HepG2 (cell line): ENCODE measurements at regions not wholly inside any gene's neighbourhood (a gene's known extent, or its start where the extent isn't known, plus 50 kb on each side); places are given as distances from the start of the nearest gene placed in this dataset.

ENCODE experiments used
- AKAP8 ChIP-seq: sonication (generic); formaldehyde crosslinking; IDR thresholded peaks from 2 replicates; pipeline ENCODE4 v1.5.1; 2020; ENCODE audit warnings: mild to moderate bottlenecking, missing genetic modification reagents
- BHLHE40 ChIP-seq: IDR thresholded peaks from 2 replicates; pipeline ENCODE4 v1.6.1; 2011; ENCODE audit warnings: low read length, improper control_type of control experiment
- CHD2 ChIP-seq: IDR thresholded peaks from 2 replicates; pipeline ENCODE4 v1.6.1; 2011; ENCODE audit warnings: low read depth, low read length, improper control_type of control experiment
- CREBL2 ChIP-seq: sonication (generic); formaldehyde crosslinking; IDR thresholded peaks from 2 replicates; pipeline ENCODE4 v1.8.1; 2023; ENCODE audit warnings: missing genetic modification reagents, mild to moderate bottlenecking, borderline replicate concordance
- EZH2 ChIP-seq: conservative IDR thresholded peaks from 2 replicates; pipeline ENCODE4 v1.6.1; 2012; ENCODE audit warnings: mild to moderate bottlenecking, low read depth, low read length, moderate library complexity
- KAT8 ChIP-seq: IDR thresholded peaks from 2 replicates; pipeline ENCODE4 v1.6.1; 2016; ENCODE audit warnings: missing genetic modification reagents, missing compliant biosample characterization
- MAFF ChIP-seq: IDR thresholded peaks from 2 replicates; pipeline ENCODE4 v1.6.1; 2011; ENCODE audit warnings: low read depth, low read length, improper control_type of control experiment
- SALL1 ChIP-seq: sonication (generic); formaldehyde crosslinking; IDR thresholded peaks from 2 replicates; pipeline ENCODE4 v1.8.0; 2022; ENCODE audit warnings: mild to moderate bottlenecking, missing genetic modification reagents
- SCMH1 ChIP-seq: sonication (generic); formaldehyde crosslinking; IDR thresholded peaks from 2 replicates; pipeline ENCODE4 v1.9.0; 2021; ENCODE audit warnings: missing genetic modification reagents, mild to moderate bottlenecking, borderline replicate concordance
- ZNF510 ChIP-seq: sonication (generic); formaldehyde crosslinking; IDR thresholded peaks from 2 replicates; pipeline ENCODE4 v1.4.0; 2020; ENCODE audit warnings: low read depth, mild to moderate bottlenecking, missing genetic modification reagents
- TF ChIP-seq, protein P1 (sequence below), 2 experiments: IDR thresholded peaks; 2 replicates each; pipeline ENCODE4 v1.6.1; 2011 to 2012; ENCODE audit warnings: low read length in 2 of 2, borderline replicate concordance in 1 of 2, low read depth in 1 of 2, mild to moderate bottlenecking in 1 of 2, moderate library complexity in 1 of 2
- TF ChIP-seq, protein P2 (sequence below): sonication (generic); formaldehyde crosslinking; IDR thresholded peaks from 2 replicates; pipeline ENCODE4 v1.9.0; 2021; ENCODE audit warnings: missing genetic modification reagents, borderline replicate concordance
- TF ChIP-seq, protein P3 (sequence below): sonication (generic); formaldehyde crosslinking; IDR thresholded peaks from 2 replicates; pipeline ENCODE4 v1.4.0; 2020; ENCODE audit warnings: mild to moderate bottlenecking, missing genetic modification reagents

DNA sequence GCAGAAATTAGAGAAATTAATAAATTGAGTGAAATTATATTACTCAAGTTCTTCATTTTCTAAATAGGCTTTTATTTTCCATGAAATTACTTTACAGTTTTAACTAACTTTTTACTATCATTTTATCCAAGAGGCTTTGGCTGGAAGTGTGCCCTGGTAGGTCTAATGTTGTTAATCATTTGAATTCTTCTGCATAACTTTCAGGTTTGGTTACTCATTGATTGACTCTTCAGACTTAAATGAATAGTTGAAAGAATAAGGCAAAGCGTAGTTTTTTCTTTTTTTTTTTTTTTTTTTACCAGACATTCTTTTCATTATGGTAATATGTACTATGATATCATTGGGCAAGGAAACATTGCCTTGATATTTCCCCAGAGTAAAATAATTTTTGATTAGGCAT, 228.4 kb upstream of the MMADHC start:
- TF ChIP-seq MAFF (no peak), CHD2 (no peak), ZNF510 (CRISPR knock-in tag) (no peak), EZH2 (no peak), CREBL2 (CRISPR knock-in tag) (no peak), BHLHE40 (no peak), SALL1 (CRISPR knock-in tag) (no peak), AKAP8 (CRISPR knock-in tag) (no peak), KAT8 (CRISPR knock-in tag) (no peak), SCMH1 (CRISPR knock-in tag) (no peak)
- TF ChIP-seq, protein P1, sequence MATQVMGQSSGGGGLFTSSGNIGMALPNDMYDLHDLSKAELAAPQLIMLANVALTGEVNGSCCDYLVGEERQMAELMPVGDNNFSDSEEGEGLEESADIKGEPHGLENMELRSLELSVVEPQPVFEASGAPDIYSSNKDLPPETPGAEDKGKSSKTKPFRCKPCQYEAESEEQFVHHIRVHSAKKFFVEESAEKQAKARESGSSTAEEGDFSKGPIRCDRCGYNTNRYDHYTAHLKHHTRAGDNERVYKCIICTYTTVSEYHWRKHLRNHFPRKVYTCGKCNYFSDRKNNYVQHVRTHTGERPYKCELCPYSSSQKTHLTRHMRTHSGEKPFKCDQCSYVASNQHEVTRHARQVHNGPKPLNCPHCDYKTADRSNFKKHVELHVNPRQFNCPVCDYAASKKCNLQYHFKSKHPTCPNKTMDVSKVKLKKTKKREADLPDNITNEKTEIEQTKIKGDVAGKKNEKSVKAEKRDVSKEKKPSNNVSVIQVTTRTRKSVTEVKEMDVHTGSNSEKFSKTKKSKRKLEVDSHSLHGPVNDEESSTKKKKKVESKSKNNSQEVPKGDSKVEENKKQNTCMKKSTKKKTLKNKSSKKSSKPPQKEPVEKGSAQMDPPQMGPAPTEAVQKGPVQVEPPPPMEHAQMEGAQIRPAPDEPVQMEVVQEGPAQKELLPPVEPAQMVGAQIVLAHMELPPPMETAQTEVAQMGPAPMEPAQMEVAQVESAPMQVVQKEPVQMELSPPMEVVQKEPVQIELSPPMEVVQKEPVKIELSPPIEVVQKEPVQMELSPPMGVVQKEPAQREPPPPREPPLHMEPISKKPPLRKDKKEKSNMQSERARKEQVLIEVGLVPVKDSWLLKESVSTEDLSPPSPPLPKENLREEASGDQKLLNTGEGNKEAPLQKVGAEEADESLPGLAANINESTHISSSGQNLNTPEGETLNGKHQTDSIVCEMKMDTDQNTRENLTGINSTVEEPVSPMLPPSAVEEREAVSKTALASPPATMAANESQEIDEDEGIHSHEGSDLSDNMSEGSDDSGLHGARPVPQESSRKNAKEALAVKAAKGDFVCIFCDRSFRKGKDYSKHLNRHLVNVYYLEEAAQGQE (IDR thresholded peaks at IDR 0.05; ENCODE audit: borderline replicate concordance in 1 of 2, low read depth in 1 of 2, low read length in 2 of 2), result no peak
- TF ChIP-seq, protein P2, sequence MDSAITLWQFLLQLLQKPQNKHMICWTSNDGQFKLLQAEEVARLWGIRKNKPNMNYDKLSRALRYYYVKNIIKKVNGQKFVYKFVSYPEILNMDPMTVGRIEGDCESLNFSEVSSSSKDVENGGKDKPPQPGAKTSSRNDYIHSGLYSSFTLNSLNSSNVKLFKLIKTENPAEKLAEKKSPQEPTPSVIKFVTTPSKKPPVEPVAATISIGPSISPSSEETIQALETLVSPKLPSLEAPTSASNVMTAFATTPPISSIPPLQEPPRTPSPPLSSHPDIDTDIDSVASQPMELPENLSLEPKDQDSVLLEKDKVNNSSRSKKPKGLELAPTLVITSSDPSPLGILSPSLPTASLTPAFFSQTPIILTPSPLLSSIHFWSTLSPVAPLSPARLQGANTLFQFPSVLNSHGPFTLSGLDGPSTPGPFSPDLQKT (CRISPR knock-in tag), result no peak
- TF ChIP-seq, protein P3, sequence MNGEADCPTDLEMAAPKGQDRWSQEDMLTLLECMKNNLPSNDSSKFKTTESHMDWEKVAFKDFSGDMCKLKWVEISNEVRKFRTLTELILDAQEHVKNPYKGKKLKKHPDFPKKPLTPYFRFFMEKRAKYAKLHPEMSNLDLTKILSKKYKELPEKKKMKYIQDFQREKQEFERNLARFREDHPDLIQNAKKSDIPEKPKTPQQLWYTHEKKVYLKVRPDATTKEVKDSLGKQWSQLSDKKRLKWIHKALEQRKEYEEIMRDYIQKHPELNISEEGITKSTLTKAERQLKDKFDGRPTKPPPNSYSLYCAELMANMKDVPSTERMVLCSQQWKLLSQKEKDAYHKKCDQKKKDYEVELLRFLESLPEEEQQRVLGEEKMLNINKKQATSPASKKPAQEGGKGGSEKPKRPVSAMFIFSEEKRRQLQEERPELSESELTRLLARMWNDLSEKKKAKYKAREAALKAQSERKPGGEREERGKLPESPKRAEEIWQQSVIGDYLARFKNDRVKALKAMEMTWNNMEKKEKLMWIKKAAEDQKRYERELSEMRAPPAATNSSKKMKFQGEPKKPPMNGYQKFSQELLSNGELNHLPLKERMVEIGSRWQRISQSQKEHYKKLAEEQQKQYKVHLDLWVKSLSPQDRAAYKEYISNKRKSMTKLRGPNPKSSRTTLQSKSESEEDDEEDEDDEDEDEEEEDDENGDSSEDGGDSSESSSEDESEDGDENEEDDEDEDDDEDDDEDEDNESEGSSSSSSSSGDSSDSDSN (CRISPR knock-in tag), result no peak
